ENCODE measurements at regions not wholly inside any gene's neighbourhood (a gene's known extent, or its start where the extent isn't known, plus 50 kb on each side); places are given as distances from the start of the nearest gene placed in this dataset.

GRCh38 chr9:118976160-118976559, 393.1 kb downstream of the BRINP1 start:
- no peak for TF ChIP-seq CTCF (conservative IDR thresholded peaks at IDR 0.05)
- H3K36me3 Mint-ChIP-seq (ENCODE audit: low read depth): no peaks in the 10 kb centered on the region
- H3K27ac Mint-ChIP-seq (ENCODE audit: unreplicated experiment): no peak overlapping the region
- no peaks in the 10 kb centered on the region for H3K4me1 Mint-ChIP-seq
- no peak overlapping the region for H3K4me3 Mint-ChIP-seq
- no peaks in the 10 kb centered on the region for H3K27me3 Mint-ChIP-seq (ENCODE audit: low read depth)
- no peak for DNase-seq (ENCODE audit: low read depth, low spot score)
- H3K9me3 Mint-ChIP-seq: peaks cover 2% of the 10 kb centered on the region

- H3K4me3 Mint-ChIP-seq: no peak overlapping the region
- H3K36me3 Mint-ChIP-seq (ENCODE audit: low read depth): no peaks in the 10 kb centered on the region
- no peak overlapping the region for H3K27ac Mint-ChIP-seq (ENCODE audit: unreplicated experiment)
- H3K27me3 Mint-ChIP-seq (ENCODE audit: low read depth): no peaks in the 10 kb centered on the region
- no peak for TF ChIP-seq CTCF (conservative IDR thresholded peaks at IDR 0.05)
- peaks cover 13% of the 10 kb centered on the region for H3K4me1 Mint-ChIP-seq
- no peaks in the 10 kb centered on the region for H3K9me3 Mint-ChIP-seq
- no peak for DNase-seq (ENCODE audit: low read depth, low spot score)
Observed at GRCh38 chr9:118984607-118985006, 384.6 kb downstream of the BRINP1 start.

- Mint-ChIP-seq H3K27ac (ENCODE audit: unreplicated experiment) (no peak overlapping the region), H3K4me3 (no peak overlapping the region), H3K36me3 (ENCODE audit: low read depth) (no peaks in the 10 kb centered on the region), H3K4me1 (peaks cover 14% of the 10 kb centered on the region), H3K27me3 (ENCODE audit: low read depth) (no peaks in the 10 kb centered on the region), H3K9me3 (no peaks in the 10 kb centered on the region)
- DNase-seq (ENCODE audit: low read depth, low spot score): no peak
- TF ChIP-seq CTCF (conservative IDR thresholded peaks at IDR 0.05): no peak
Observed at GRCh38 chr9:118985851-118986250, 383.4 kb downstream of the BRINP1 start.

GRCh38 chr9:118987167-118987566, 382.1 kb downstream of the BRINP1 start:
- DNase-seq (ENCODE audit: low read depth, low spot score): no peak
- H3K4me3 Mint-ChIP-seq: no peak overlapping the region
- H3K9me3 Mint-ChIP-seq: no peaks in the 10 kb centered on the region
- H3K36me3 Mint-ChIP-seq (ENCODE audit: low read depth): no peaks in the 10 kb centered on the region
- no peaks in the 10 kb centered on the region for H3K27me3 Mint-ChIP-seq (ENCODE audit: low read depth)
- no peak for TF ChIP-seq CTCF (conservative IDR thresholded peaks at IDR 0.05)
- H3K27ac Mint-ChIP-seq (ENCODE audit: unreplicated experiment): no peak overlapping the region
- peaks cover 14% of the 10 kb centered on the region for H3K4me1 Mint-ChIP-seq

- H3K4me1 Mint-ChIP-seq: peaks cover 24% of the 10 kb centered on the region
Observed at GRCh38 chr9:118990949-118991348, 378.3 kb downstream of the BRINP1 start.

More at GRCh38 chr9:118990949-118991348, 378.3 kb downstream of the BRINP1 start:
- H3K36me3 Mint-ChIP-seq (ENCODE audit: low read depth): no peaks in the 10 kb centered on the region
- TF ChIP-seq CTCF (conservative IDR thresholded peaks at IDR 0.05): no peak
- H3K9me3 Mint-ChIP-seq: no peaks in the 10 kb centered on the region
- H3K27me3 Mint-ChIP-seq (ENCODE audit: low read depth): no peaks in the 10 kb centered on the region
- no peak overlapping the region for H3K27ac Mint-ChIP-seq (ENCODE audit: unreplicated experiment)
- no peak overlapping the region for H3K4me3 Mint-ChIP-seq
- DNase-seq (ENCODE audit: low read depth, low spot score): no peak
